LoVo (cell line): ENCODE measurements at regions not wholly inside any gene's neighbourhood (a gene's known extent, or its start where the extent isn't known, plus 50 kb on each side); places are given as distances from the start of the nearest gene placed in this dataset.

Experiments used
- DNase-seq: peaks from one replicate; pipeline ENCODE4 v3.0.0-alpha.2; 2016; ENCODE audit warnings: low spot score

DNA sequence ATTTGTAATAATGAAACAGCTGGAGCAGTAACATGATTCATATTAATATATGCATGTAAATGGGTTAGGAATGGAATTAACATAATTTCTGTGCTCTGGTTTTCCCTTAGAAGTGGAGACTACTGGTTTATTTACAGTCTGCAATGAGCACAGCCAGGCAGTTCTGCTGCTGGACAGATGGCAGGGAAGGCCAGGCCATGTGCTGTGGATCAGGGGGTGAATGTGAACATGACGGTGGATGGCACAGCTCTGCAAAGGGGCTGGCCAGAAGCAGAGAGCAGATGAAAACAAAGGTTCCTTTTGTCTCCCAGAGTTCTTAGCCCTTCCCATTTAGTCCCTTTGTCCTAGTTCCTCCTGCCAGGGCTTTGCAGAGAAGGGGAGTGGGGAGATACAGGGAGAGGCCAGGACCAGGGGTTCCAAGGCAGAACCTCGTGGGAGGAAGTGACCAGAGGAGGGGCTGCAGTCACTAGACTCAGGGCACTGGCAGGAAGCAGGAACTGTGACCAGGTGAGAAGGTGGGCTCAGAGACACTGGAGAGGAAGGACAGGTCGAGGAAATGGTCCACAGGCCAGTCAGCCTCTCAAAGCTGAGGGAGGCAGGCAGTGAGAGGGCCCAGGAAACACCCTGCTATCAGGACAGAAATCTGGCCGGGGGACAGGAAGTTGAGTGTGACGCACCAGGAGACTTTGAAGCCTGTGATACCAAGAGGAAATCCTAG lies 112.9 kb upstream of the ATP8B1 start:
- no peak for DNase-seq

DNA sequence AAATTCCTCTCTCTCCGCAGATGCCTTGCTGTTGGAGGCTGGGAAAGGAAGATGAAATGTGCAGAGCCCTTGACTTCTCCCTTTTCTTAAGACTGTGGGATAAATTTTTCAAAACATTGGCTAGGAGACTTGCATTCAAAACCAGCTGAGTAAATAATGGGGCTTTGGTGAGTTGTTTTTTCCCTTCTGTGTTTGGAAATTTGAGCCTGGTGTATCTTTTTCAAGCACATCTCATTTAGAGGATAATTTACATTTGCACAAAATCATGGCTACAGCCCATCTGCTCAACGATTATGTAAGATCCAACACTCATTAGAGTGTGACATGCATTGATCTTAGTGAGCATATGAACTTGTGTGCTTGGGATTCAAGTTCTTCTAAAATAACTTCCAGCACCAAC lies 112.1 kb upstream of the ATP8B1 start:
- DNase-seq = no peak

DNA sequence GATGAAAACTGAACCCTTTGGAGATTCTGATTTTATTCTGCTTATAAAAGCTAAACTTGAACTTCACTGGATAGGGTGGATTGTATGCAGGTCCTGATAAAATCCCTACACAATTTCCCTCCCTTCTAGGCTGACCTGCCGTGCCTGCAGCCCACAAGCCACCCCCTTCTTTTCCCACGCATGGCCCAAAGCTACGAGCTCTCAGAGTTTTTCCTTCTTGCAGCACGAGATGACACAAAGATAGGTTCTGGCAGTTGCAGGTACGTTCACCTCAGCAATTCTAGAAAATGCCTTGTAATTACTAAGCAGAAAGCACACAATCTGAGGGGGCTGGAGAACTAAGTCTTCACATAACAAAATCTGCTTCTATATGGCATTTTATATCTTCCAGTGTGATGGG lies 110.6 kb upstream of the ATP8B1 start:
- DNase-seq = no peak

DNA sequence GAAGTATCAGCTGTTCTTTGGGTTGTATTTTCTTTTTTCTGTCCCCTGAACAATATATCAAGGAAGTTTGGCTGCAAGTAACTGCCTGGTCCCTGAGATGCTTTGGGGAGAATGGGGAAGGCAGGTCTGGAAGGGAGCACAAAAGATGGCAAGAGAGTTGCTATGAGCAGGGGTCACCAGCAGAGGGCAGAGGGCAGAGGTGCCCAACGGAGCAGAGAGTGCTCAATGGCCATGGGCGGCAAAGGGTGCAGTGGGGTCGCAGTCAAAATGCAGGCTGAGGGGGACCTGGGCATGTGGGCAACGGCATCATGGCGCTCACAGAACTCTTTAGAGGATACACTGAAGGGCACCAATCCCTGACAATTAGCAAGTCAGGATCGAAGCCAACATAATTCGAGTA lies 107.7 kb upstream of the ATP8B1 start:
- DNase-seq = no peak

DNA sequence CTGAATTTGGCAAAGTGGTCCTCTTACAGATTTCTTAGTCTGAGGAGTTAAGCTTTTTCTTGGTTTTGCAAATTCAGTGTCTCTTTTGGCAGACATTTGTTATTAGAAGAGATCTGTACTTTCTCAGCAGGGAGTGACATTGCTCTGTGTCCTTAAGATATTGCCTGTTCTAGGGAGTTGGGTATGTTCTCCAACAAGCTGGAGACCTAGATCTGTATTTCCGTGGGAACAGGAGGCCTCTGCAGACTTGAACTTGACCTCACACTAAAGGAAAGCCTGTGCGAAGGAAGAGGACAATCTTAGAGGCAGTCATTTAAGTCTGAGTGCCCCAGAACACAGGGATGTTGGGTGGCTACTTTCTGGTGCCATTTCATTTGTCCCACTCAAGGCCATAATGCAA lies 107.0 kb upstream of the ATP8B1 start:
- no peak for DNase-seq

DNA sequence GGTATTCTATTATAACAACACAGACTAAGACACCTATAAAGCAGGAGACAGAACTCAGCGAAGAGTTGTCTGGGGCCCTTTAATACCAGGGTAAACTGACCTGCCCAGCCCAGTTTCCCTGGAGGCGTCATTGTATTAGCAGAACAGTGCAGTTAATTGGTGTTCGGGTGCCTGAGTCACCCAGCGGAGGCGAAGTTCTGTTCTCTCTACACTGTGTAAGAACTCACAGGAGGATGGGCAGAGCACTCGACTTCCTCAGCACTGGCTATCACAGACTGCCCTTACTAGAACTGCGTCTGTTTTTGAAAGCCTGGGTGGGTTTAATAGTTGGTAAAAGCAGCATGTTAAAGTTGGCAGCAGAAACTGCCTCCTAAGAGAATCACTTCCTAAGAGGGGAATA lies 106.5 kb upstream of the ATP8B1 start:
- no peak for DNase-seq

DNA sequence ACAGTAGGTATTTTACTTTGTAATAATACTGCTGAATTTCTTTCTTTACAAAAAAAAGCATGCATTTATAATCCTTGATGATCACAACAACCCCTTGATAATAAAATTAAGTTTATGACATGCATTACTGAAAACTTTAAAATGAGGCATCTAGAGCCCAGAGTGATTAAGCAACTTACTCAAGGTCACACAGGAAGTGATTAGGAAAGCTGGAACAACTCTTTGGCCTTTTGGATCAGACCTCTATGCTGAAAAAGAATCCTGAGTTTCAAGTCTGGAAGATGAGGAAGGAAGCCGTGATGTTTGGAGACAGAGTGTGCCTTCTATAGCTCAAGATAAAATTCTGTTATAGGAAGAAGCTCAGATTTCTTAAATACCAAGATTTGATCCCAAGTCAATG lies 105.0 kb upstream of the ATP8B1 start:
- DNase-seq = no peak

DNA sequence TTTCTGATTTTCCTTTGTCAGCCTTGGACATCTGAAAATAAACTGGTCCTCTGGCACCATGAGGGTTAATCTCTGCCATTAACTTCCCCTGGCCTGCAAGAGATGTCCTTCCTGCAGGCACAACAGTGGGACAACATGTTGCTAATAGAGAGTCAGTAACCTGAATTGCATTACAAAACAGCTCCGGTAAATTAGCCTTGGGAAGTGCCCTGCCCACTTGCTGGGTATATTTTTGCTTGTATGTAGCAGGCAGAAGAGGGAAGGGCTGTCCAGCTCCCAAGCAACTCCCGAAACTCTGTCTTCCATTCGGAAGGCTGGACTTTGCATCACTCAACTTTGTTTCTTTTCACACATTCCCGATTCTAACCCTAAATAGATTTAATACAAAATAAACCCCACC lies 104.4 kb upstream of the ATP8B1 start:
- no peak for DNase-seq

DNA sequence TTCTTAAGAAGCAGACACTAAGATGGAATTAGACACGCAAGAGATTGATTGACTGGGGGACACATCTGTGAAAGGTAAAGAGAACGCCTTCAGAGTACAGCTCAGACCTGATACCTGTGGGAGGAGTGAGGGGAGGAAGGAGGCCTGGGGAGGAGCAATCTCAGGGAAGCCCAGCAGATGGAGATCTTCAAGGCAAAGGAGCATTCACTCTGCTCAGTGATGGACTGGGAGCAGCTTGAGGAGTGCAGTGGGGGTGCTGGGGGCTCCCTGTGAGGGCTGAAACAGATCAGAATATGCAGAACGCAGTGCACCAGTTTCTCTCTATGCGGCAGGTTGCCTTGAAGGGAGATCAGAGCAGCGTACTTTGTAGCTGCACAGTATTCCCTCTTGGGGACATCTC lies 103.7 kb upstream of the ATP8B1 start:
- DNase-seq = no peak

DNA sequence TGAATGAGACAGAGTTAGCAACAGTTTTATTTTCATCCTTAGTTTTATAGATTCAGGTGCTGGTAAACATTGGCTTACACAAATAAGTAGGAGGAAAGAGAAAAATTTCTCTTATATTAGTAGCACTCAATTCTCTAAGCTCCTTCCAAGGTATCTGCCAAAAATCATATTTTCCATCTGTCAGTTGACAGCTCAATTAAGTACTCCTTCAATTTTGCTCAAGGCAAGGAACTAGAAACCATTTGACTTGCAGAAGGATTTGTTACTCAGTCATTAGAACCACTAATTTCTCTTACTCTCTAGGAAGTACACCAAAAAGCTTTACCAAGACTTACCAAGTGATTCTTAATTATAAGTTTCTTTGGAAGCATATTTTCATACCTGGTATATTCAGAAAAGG lies 101.4 kb upstream of the ATP8B1 start:
- no peak for DNase-seq

DNA sequence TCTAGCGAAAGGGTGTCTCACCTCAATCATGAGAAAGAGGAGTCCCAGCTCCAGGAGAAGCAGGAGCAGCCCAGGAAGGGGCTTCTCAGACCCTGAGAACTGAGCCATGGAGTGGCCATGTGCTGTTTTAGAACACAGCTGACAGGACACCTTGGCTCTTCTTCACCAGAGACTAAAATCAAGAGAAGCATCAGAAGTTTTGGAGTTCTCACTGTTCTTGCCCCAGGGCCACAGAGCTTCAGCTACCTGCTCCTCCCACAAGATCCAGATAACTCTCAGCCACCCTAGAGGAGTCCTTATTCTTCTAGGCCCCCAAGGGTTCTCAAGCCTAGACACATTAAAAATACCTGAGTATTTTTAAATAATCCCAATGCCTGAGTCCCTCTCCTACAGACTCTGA lies 99.6 kb upstream of the ATP8B1 start:
- no peak for DNase-seq

DNA sequence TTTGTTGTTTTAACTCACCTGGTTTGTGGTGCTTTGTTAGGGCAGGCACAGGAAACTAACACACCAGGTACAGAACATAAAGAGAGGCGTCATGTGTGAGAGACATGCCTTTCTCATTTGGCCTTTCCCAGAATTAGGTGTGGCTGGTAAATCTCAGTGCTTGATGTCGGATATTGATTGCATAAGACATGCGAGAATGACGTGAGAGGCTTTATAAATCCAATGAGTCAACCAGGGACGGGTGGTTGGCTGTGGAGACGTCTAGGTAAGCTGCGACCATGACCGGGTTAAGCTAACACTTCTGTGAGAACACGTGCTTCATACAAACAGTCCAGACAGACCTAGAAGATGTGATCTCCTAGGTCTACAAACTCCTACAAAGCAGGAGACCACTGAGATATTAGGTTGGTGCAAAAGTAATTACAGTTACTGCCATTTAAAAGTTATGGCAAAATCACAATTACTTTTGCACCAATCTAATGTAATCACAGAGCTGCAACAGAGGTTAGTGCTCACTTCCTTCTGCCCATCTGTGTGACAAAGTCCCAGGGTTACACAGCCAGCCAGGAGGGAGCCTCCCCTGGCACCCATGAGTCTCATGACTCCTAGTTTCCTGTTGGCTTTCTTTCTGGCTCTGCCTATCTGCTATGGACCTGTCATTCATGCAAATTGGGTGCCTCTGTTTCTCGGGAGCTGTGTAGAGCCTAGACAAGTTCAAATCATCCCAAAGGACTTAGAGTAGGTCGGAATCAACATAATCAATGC lies 98.9 kb upstream of the ATP8B1 start:
- DNase-seq = peak; percentile 22

DNA sequence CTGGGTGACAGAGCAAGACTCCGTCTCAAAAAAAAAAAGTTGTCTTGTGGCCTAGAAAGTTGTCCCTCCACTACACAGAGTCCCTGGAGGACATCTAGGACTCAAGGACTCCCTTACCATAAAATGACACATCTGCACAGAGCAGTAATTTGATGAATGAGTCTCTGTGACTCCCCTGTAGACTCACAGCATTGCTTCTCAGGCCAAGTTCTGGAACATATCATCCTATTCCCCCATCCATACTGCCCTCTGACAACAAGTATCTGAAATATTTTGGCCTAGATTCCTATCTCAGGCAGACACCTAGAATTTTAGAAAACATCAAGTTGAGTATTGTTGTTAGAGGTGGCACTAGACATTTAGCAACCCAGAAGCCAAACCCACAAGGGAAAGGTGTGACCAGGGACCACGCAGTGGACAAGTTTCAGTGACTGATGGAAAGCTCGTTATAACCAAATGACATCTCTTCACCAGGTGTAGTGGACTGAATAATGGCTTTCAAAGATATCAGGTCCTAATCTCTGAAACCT lies 97.9 kb upstream of the ATP8B1 start:
- DNase-seq = no peak

DNA sequence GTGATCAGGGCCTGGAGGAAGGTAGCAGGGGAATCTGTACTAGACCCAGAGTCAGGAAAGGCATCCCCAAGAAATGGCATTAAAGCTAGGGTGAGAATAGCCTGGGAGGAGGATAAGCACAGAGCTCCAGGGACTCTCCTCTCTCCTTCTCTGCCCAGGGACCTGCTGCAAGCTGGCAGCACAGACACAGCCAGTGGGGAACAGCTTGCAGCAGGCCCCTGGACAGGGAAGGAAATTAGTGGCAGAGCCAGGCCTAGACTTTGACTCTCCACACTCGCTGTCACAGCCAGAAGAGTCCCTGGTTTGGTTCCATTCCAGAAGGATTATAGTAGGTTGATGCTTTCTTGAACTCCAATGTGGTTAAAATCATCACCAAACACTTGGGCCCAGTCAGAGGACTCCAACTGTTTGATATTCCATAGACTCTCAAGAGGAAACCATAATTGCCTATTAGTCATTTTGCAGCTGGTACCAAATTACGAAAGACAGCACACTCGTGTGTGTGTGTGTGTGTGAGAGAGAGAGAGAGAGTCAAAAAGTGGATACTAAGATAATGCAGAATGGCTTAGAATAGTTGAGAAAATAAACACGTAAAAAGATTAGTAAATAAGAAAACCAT lies 95.5 kb upstream of the ATP8B1 start:
- DNase-seq = no peak

DNA sequence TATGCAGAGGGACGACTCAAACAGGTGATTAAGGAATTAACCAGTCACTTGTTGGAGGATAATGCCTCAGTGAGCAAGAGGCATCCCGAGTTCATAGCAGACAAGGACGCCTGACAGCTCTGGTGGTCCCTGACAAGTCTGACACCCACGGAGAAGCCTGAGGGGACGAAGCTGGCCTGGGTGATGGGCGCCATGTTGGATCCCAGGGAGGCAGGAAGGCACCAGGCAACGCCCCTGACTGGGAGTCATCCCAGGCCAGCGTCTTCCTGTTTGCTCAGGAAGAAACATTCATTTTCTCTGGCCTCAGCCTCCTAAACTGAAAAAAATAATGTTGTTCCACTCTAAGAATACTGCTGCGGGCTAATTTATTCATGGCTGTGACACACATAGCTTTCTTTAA lies 92.1 kb upstream of the ATP8B1 start:
- no peak for DNase-seq

DNA sequence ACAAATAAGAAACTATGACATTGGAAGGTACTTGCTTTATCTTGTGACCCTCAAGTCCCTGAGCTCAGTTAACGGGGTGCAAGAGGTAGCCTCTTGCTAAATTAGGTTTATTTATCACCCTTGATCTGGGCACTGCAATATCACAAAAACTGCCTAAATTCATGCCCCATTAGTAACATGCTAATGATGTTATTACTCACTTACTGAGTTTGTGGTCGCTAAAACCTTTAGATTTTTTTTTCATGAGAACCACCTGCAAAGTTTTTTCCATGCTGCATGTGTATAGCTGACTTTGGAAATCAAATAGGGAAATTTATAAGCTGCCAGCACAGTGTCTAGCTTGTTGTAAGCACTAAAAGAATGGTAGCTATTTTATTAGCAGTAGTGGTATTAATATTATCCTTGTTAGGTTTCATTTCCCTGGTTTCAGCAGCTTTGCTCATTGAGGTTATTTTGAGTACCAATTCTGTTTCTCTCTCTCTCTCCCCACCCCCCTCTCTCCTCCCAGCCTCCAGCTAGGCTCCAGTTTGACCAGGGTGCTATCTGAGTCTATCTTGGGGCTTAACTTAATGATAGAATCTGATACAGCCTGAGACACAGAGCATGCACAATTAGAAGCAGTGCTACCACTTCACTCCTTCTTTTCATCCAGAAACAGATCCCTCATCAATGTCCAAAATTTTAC lies 88.7 kb upstream of the ATP8B1 start:
- DNase-seq = no peak

DNA sequence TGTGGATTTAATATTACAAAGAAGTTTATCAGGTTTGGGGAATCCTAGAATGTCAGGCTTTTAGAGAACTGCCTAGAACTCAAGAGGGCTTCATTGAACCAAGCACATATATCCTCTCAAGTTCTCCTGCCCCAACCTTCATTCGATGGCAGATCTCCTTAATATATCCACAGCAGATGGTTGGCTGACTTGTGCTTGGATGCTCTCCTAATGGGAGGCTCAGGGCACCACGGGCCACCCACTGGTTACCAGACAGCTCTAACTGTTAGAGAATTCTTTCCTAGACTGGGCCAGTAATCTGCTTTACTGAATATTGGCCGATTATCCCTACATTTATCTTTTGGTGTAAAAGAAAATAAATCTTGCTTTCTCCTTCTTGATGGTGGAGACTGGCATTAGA lies 87.2 kb upstream of the ATP8B1 start:
- DNase-seq = no peak

DNA sequence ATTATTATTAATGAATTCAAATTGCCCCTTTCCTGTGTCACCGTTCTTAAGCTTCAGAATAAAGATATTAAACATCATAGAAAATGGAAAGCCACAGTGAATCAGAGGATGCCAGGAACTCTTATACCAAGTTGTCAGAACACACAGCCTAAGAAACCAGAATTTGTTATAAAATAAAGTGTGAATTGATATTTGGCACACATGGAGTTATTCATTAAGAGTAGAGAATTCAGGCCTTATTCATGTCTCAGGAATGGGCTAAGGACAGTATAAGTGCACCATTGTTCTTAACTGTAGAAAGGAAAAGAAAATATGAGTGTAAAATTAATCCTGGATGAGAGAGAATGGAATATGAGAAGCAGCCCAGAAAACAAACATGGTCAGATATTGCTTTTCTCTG lies 86.7 kb upstream of the ATP8B1 start:
- no peak for DNase-seq

DNA sequence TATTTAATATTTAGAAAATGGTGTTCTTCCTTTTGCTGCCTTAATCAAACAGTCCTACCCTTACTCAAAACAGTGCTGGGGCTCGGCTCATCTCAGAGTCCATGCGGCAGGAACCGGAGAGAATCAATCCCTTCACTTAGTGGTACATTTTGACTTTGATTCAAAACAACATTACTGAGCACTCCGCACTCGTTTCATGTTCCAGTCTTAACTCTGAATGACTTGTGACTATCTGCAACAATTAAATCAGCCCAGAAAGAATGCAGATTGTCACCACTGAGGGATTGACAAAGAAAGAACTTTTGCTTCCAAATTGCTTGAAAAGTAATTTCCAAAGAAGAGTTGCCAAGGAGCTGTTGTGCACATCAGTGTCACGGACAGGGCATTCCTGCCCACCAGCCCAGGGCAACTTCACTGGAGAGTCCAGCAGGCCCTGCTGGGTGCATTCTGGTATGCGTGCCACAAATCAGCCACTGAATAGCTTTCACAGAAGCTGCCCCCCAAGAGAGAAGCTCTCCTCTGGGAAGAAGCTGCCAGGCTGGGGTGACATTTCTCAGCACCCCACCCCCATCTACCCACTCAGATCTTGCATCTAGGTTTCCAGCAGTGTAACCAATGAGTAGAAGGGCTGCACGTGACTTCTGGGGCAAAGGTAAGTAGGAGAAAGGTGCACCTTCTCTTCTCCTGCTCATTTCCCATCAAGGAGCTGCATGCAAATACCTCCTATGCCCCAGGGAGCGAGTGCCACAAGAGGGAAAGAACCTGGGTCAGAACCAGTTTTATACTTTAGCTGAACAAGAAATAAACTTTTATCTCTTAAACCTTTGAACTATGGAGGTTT lies 84.6 kb upstream of the ATP8B1 start:
- DNase-seq = no peak

DNA sequence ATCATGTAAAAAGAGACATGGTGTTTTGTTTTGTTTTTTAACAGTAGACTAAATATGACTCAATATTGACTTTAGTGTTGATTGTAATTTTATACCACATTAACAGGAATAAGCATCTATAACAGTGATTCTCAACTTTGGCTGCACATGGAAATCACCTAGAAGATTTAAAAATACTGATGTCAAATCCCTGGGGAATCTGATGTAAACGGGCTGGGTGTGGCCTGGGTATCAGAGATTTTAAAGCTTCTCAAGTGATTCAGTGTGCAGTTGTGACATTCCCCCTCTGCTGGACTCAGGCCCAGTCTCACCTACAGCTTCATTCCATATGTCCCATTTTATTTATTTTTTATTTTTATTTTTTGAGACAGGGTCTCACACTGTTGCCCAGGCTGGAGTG lies 82.8 kb upstream of the ATP8B1 start:
- DNase-seq = no peak

DNA sequence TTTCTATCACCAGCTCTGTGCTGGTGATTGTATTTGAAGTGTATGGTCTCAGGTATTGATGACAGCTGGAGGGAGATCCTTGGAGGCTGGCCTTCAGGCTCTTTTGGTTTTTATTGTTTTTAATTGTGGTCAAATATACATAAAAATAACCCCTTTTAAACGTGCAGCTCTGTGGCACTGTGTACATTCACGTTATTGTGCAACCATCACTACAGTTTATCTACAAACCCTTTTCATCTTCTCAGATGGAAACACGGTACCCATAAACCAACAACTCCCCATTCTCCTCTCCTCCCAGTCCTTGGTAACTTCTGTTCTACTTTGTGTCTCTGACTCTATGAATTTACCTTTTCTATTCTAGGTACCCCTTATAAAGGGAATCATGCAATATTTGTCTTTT lies 79.3 kb upstream of the ATP8B1 start:
- no peak for DNase-seq
